Tibial nerve (tissue), 3 donors: ENCODE measurements at regions not wholly inside any gene's neighbourhood (a gene's known extent, or its start where the extent isn't known, plus 50 kb on each side); places are given as distances from the start of the nearest gene placed in this dataset.

ENCODE experiments used
- CTCF ChIP-seq, 5 experiments: fragments of 200-600 bp in 3 of 5; fragments of 450-650 bp in 2 of 5; sonication (generic) in 3 of 5; IDR thresholded peaks; one replicate each; pipeline ENCODE4 v1.5.1; 2016 to 2019; ENCODE audit warnings: antibody characterized with exemption in 5 of 5, mild to moderate bottlenecking in 3 of 5, moderate library complexity in 2 of 5
- POLR2A ChIP-seq, 2 donors: fragments of 450-650 bp; IDR thresholded peaks; one replicate each; pipeline ENCODE4 v1.6.1; 2017; ENCODE audit warnings: antibody characterized with exemption in 2 of 2, mild to moderate bottlenecking in 2 of 2, moderate library complexity in 2 of 2

DNA sequence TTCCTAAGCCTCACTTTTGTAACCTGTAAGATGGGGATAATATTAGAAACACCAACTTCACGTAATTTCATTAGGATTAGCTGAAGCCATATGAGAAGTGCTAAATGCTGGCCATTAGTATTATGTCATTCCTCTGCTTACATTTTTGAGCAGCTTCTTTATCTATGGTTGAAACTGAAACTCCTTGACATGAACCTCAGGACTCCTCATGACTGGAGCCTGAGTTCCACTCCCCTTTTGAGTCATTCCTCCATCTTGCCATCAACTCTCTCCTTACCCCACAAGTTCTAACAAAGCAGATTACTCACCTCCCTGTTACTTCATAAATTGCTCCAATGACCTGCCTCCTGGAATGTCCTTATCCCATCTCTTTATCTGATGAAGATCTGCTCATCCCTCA, 123.2 kb upstream of the KCNIP4 start:
- no peak for TF ChIP-seq CTCF (IDR thresholded peaks at IDR 0.05)
- no peak for TF ChIP-seq POLR2A (IDR thresholded peaks at IDR 0.05)
